Panc1 (cell line): ENCODE measurements at regions not wholly inside any gene's neighbourhood (a gene's known extent, or its start where the extent isn't known, plus 50 kb on each side); places are given as distances from the start of the nearest gene placed in this dataset.

ENCODE experiments used
- CTCF ChIP-seq: fragments of 450-650 bp; IDR thresholded peaks from 2 replicates; pipeline ENCODE4 v1.5.1; 2017; ENCODE audit warnings: mild to moderate bottlenecking
- POLR2AphosphoS5 ChIP-seq: IDR thresholded peaks from 2 replicates; pipeline ENCODE4 v1.6.1; 2012; ENCODE audit warnings: mild to moderate bottlenecking, low read depth, low read length, moderate library complexity
- REST ChIP-seq, 2 experiments: IDR thresholded peaks; 2 replicates each; pipeline ENCODE4 v1.6.1; 2011 to 2012; ENCODE audit warnings: low read depth in 2 of 2, control low read depth in 1 of 2, low read length in 1 of 2, mild to moderate bottlenecking in 1 of 2, moderate library complexity in 1 of 2; ENCODE audit not compliant: insufficient read depth in 1 of 2
- SIN3A ChIP-seq: IDR thresholded peaks from 2 replicates; pipeline ENCODE4 v1.6.1; 2012; ENCODE audit warnings: low read depth, mild to moderate bottlenecking, low read length, moderate library complexity, borderline replicate concordance; ENCODE audit not compliant: insufficient read depth

DNA sequence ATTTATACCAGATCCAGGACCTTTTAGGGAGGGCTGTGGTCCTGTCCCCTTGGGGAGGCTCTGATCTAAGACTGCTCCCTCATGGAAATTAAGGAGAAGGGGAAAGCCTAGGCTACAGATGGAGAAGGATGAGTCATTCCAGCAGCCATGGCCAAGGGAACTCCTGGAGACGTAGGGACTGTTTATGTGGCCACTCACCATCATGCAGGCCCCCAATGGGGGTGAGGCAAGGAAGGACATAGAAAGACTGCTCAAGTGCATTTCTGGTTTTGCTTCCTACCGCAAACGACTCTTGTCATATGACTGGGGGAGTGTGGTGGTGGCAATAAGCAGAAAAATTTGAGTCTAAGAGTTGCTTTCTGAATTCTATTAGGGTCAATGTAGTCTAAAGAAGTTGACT, 54.0 kb upstream of the CYP1B1 start:
- TF ChIP-seq CTCF = no peak
- no peak for TF ChIP-seq POLR2AphosphoS5
- TF ChIP-seq SIN3A = no peak
- no peak for TF ChIP-seq REST (IDR thresholded peaks at IDR 0.05; ENCODE audit: insufficient read depth in 1 of 2, low read depth in 2 of 2, low read length in 1 of 2)
